ENCODE measurements at regions not wholly inside any gene's neighbourhood (a gene's known extent, or its start where the extent isn't known, plus 50 kb on each side); places are given as distances from the start of the nearest gene placed in this dataset.

- TF ChIP-seq ZNF219 (CRISPR knock-in tag; IDR thresholded peaks at IDR 0.05; ENCODE audit: borderline replicate concordance) (no peak), CBFB (CRISPR knock-in tag; IDR thresholded peaks at IDR 0.05; ENCODE audit: low read depth) (no peak), RORB (CRISPR knock-in tag; IDR thresholded peaks at IDR 0.05) (no peak)
These were observed 271.4 kb downstream of the RASSF9 start (continued) for GRCh38 chr12:85564786-85565185.

- TF ChIP-seq ZBTB21 (CRISPR knock-in tag; IDR thresholded peaks at IDR 0.05; ENCODE audit: borderline replicate concordance), result no peak
- no peak for TF ChIP-seq ATF6 (CRISPR knock-in tag; IDR thresholded peaks at IDR 0.05)
- TF ChIP-seq CBFB (CRISPR knock-in tag; IDR thresholded peaks at IDR 0.05; ENCODE audit: low read depth), result no peak
- no peak for TF ChIP-seq ZNF232 (CRISPR knock-in tag; IDR thresholded peaks at IDR 0.05)
- TF ChIP-seq ATF1 (CRISPR knock-in tag; IDR thresholded peaks at IDR 0.05), result no peak
- TF ChIP-seq GABPB1 (CRISPR knock-in tag; IDR thresholded peaks at IDR 0.05), result no peak
- Mint-ChIP-seq H3K27me3 (ENCODE audit: low read depth) (no peaks in the 10 kb centered on the region), H3K27ac (no peak overlapping the region), H3K4me3 (no peak overlapping the region), H3K4me1 (peaks cover 3% of the 10 kb centered on the region; the same call in 1 of the 2 replicates), H3K36me3 (no peaks in the 10 kb centered on the region), H3K9me3 (no peaks in the 10 kb centered on the region)
- POLR2A ChIA-PET, result interaction anchor here (0.6 kb wide), 1 partner anchor 172 kb away, joined by 3 read pairs; no protein-coding TSS in a partner anchor
- DNase-seq (ENCODE audit: low spot score), result no peak
- CTCF ChIA-PET, result interaction anchor here (1.4 kb wide), 1 partner anchor 7 kb away, joined by 5 read pairs; no protein-coding TSS in a partner anchor
- no peak for ATAC-seq
These were observed 267.7 kb downstream of the RASSF9 start for GRCh38 chr12:85568395-85569103.

GRCh38 chr12:85569261-85569660 lies 266.9 kb downstream of the RASSF9 start:
- ChIA-PET POLR2A (no interaction called here), CTCF (no interaction called here)
- Mint-ChIP-seq H3K36me3 (no peaks in the 10 kb centered on the region), H3K27ac (no peak overlapping the region), H3K27me3 (ENCODE audit: low read depth) (no peaks in the 10 kb centered on the region), H3K9me3 (no peaks in the 10 kb centered on the region), H3K4me1 (peaks cover 3% of the 10 kb centered on the region; the same call in 1 of the 2 replicates), H3K4me3 (no peak overlapping the region)
- no peak for TF ChIP-seq PRRX2 (CRISPR knock-in tag; IDR thresholded peaks at IDR 0.05)
- TF ChIP-seq NFATC4 (CRISPR knock-in tag; IDR thresholded peaks at IDR 0.05), result no peak
- TF ChIP-seq FOXJ3 (CRISPR knock-in tag; IDR thresholded peaks at IDR 0.05; ENCODE audit: borderline replicate concordance), result no peak
- TF ChIP-seq E2F5 (CRISPR knock-in tag; IDR thresholded peaks at IDR 0.05), result no peak
- ATAC-seq (no peak), DNase-seq (ENCODE audit: low spot score) (no peak)

- POLR2A ChIA-PET, result no interaction called here
- no peak for DNase-seq (ENCODE audit: low spot score)
- H3K27me3 Mint-ChIP-seq (ENCODE audit: low read depth), result no peaks in the 10 kb centered on the region
- H3K9me3 Mint-ChIP-seq, result no peaks in the 10 kb centered on the region
- no peak for TF ChIP-seq TEAD1 (CRISPR knock-in tag; IDR thresholded peaks at IDR 0.05)
- TF ChIP-seq CREB1 (CRISPR knock-in tag; IDR thresholded peaks at IDR 0.05), result no peak
- TF ChIP-seq IRF2 (CRISPR knock-in tag; IDR thresholded peaks at IDR 0.05; ENCODE audit: borderline replicate concordance, low read depth), result no peak
- TF ChIP-seq JAZF1 (CRISPR knock-in tag; IDR thresholded peaks at IDR 0.05), result no peak
- TF ChIP-seq IRF1 (CRISPR knock-in tag; IDR thresholded peaks at IDR 0.05), result no peak
- no peak overlapping the region for H3K27ac Mint-ChIP-seq
- no peak overlapping the region for H3K4me3 Mint-ChIP-seq
- no peaks in the 10 kb centered on the region for H3K36me3 Mint-ChIP-seq
- peaks cover 11% of the 10 kb centered on the region for H3K4me1 Mint-ChIP-seq
- ATAC-seq, result no peak
- CTCF ChIA-PET, result no interaction called here
These were observed 263.3 kb downstream of the RASSF9 start for GRCh38 chr12:85572956-85573355.

Measured in WTC11 (cell line).